ENCODE measurements at regions not wholly inside any gene's neighbourhood (a gene's known extent, or its start where the extent isn't known, plus 50 kb on each side); places are given as distances from the start of the nearest gene placed in this dataset.

DNA sequence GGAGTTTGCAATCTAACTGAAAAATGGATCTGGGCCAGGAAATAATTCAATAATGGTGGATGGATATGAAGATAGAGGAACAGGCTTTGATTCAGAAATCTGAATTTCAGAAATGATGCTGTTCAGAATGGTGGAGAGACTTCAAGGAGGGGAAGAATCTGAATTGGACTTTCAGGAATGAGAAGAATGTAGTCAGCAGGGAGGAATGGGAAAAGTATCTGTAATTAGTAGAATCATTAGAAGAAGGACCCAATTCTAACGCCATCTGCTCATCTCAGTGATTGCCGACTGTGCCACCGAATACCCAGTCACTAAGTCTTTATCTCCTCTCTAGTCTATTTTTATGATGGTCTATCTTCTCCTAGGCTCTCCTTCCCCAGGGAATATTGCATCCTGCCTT lies 363.2 kb downstream of the GALC start:
- TF ChIP-seq, protein P1, sequence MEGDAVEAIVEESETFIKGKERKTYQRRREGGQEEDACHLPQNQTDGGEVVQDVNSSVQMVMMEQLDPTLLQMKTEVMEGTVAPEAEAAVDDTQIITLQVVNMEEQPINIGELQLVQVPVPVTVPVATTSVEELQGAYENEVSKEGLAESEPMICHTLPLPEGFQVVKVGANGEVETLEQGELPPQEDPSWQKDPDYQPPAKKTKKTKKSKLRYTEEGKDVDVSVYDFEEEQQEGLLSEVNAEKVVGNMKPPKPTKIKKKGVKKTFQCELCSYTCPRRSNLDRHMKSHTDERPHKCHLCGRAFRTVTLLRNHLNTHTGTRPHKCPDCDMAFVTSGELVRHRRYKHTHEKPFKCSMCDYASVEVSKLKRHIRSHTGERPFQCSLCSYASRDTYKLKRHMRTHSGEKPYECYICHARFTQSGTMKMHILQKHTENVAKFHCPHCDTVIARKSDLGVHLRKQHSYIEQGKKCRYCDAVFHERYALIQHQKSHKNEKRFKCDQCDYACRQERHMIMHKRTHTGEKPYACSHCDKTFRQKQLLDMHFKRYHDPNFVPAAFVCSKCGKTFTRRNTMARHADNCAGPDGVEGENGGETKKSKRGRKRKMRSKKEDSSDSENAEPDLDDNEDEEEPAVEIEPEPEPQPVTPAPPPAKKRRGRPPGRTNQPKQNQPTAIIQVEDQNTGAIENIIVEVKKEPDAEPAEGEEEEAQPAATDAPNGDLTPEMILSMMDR (conservative IDR thresholded peaks at IDR 0.05; ENCODE audit: low read depth in 2 of 2): no peak
- no peak for TF ChIP-seq NANOG (IDR thresholded peaks at IDR 0.05; ENCODE audit: borderline replicate concordance)
- TF ChIP-seq, protein P2, sequence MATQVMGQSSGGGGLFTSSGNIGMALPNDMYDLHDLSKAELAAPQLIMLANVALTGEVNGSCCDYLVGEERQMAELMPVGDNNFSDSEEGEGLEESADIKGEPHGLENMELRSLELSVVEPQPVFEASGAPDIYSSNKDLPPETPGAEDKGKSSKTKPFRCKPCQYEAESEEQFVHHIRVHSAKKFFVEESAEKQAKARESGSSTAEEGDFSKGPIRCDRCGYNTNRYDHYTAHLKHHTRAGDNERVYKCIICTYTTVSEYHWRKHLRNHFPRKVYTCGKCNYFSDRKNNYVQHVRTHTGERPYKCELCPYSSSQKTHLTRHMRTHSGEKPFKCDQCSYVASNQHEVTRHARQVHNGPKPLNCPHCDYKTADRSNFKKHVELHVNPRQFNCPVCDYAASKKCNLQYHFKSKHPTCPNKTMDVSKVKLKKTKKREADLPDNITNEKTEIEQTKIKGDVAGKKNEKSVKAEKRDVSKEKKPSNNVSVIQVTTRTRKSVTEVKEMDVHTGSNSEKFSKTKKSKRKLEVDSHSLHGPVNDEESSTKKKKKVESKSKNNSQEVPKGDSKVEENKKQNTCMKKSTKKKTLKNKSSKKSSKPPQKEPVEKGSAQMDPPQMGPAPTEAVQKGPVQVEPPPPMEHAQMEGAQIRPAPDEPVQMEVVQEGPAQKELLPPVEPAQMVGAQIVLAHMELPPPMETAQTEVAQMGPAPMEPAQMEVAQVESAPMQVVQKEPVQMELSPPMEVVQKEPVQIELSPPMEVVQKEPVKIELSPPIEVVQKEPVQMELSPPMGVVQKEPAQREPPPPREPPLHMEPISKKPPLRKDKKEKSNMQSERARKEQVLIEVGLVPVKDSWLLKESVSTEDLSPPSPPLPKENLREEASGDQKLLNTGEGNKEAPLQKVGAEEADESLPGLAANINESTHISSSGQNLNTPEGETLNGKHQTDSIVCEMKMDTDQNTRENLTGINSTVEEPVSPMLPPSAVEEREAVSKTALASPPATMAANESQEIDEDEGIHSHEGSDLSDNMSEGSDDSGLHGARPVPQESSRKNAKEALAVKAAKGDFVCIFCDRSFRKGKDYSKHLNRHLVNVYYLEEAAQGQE (IDR thresholded peaks at IDR 0.05; ENCODE audit: unreplicated experiment): no peak

All from GM23338 (cell line).